ENCODE measurements at regions not wholly inside any gene's neighbourhood (a gene's known extent, or its start where the extent isn't known, plus 50 kb on each side); places are given as distances from the start of the nearest gene placed in this dataset.

- Mint-ChIP-seq H3K36me3 (ENCODE audit: unreplicated experiment) (no peaks in the 10 kb centered on the region), H3K27ac (ENCODE audit: unreplicated experiment) (no peak overlapping the region), H3K4me3 (ENCODE audit: unreplicated experiment) (no peak overlapping the region), H3K9me3 (ENCODE audit: unreplicated experiment) (peaks cover 17% of the 10 kb centered on the region), H3K27me3 (ENCODE audit: unreplicated experiment) (no peaks in the 10 kb centered on the region), H3K4me1 (ENCODE audit: unreplicated experiment) (no peaks in the 10 kb centered on the region)
- no peak for TF ChIP-seq CTCF (IDR thresholded peaks at IDR 0.05)
- no peak for DNase-seq (ENCODE audit: extremely low spot score, unreplicated experiment)
These were observed 112.8 kb upstream of the SLC35F3 start for GRCh38 chr1:233791721-233792120.

GRCh38 chr1:233794863-233795262 lies 109.6 kb upstream of the SLC35F3 start:
- H3K27ac Mint-ChIP-seq (ENCODE audit: unreplicated experiment) = no peak overlapping the region
- no peak overlapping the region for H3K4me3 Mint-ChIP-seq (ENCODE audit: unreplicated experiment)
- DNase-seq (ENCODE audit: extremely low spot score, unreplicated experiment) = no peak
- peaks cover 23% of the 10 kb centered on the region for H3K9me3 Mint-ChIP-seq (ENCODE audit: unreplicated experiment)
- H3K36me3 Mint-ChIP-seq (ENCODE audit: unreplicated experiment) = no peaks in the 10 kb centered on the region
- no peak for TF ChIP-seq CTCF (IDR thresholded peaks at IDR 0.05)
- H3K4me1 Mint-ChIP-seq (ENCODE audit: unreplicated experiment) = no peaks in the 10 kb centered on the region
- H3K27me3 Mint-ChIP-seq (ENCODE audit: unreplicated experiment) = no peaks in the 10 kb centered on the region

- no peak overlapping the region for H3K27ac Mint-ChIP-seq (ENCODE audit: unreplicated experiment)
- H3K4me3 Mint-ChIP-seq (ENCODE audit: unreplicated experiment) = no peak overlapping the region
- DNase-seq (ENCODE audit: extremely low spot score, unreplicated experiment) = no peak
- H3K4me1 Mint-ChIP-seq (ENCODE audit: unreplicated experiment) = no peaks in the 10 kb centered on the region
- H3K36me3 Mint-ChIP-seq (ENCODE audit: unreplicated experiment) = no peaks in the 10 kb centered on the region
- no peak for TF ChIP-seq CTCF (IDR thresholded peaks at IDR 0.05)
- H3K9me3 Mint-ChIP-seq (ENCODE audit: unreplicated experiment) = peaks cover 23% of the 10 kb centered on the region
- H3K27me3 Mint-ChIP-seq (ENCODE audit: unreplicated experiment) = no peaks in the 10 kb centered on the region
These were observed 108.2 kb upstream of the SLC35F3 start for GRCh38 chr1:233796146-233796783.

GRCh38 chr1:233802611-233803010 lies 101.9 kb upstream of the SLC35F3 start:
- Mint-ChIP-seq H3K27me3 (ENCODE audit: unreplicated experiment) (no peaks in the 10 kb centered on the region), H3K36me3 (ENCODE audit: unreplicated experiment) (no peaks in the 10 kb centered on the region), H3K4me3 (ENCODE audit: unreplicated experiment) (no peak overlapping the region), H3K9me3 (ENCODE audit: unreplicated experiment) (peaks cover 9% of the 10 kb centered on the region), H3K27ac (ENCODE audit: unreplicated experiment) (no peak overlapping the region), H3K4me1 (ENCODE audit: unreplicated experiment) (no peaks in the 10 kb centered on the region)
- DNase-seq (ENCODE audit: extremely low spot score, unreplicated experiment) = no peak
- TF ChIP-seq CTCF (IDR thresholded peaks at IDR 0.05) = no peak

GRCh38 chr1:233805786-233806185 lies 98.7 kb upstream of the SLC35F3 start:
- H3K27ac Mint-ChIP-seq (ENCODE audit: unreplicated experiment) = no peak overlapping the region
- no peak overlapping the region for H3K4me3 Mint-ChIP-seq (ENCODE audit: unreplicated experiment)
- H3K9me3 Mint-ChIP-seq (ENCODE audit: unreplicated experiment) = peaks cover 10% of the 10 kb centered on the region
- no peaks in the 10 kb centered on the region for H3K27me3 Mint-ChIP-seq (ENCODE audit: unreplicated experiment)
- H3K36me3 Mint-ChIP-seq (ENCODE audit: unreplicated experiment) = no peaks in the 10 kb centered on the region
- H3K4me1 Mint-ChIP-seq (ENCODE audit: unreplicated experiment) = no peaks in the 10 kb centered on the region
- no peak for TF ChIP-seq CTCF (IDR thresholded peaks at IDR 0.05)
- DNase-seq (ENCODE audit: extremely low spot score, unreplicated experiment) = no peak

All from osteocyte (in vitro differentiated cells).